ENCODE measurements at regions not wholly inside any gene's neighbourhood (a gene's known extent, or its start where the extent isn't known, plus 50 kb on each side); places are given as distances from the start of the nearest gene placed in this dataset.
"Not testable (repeated sequence)": the region's sequence is repeated elsewhere in the genome, so short reads cannot be mapped to it uniquely, and the experiment has no call there.

- not testable (repeated sequence) for TF ChIP-seq POLR2A, CTCF, POLR2AphosphoS5 (IDR thresholded peaks at IDR 0.05)
Observed at GRCh38 chr15:59786466-59786865, 97.3 kb upstream of the BNIP2 start.
